GM10266 (cell line): ENCODE measurements at regions not wholly inside any gene's neighbourhood (a gene's known extent, or its start where the extent isn't known, plus 50 kb on each side); places are given as distances from the start of the nearest gene placed in this dataset.

ENCODE experiments used
- DNase-seq: peaks from one replicate; pipeline ENCODE4 v3.0.0; 2012; ENCODE audit errors: extremely low spot score
- TF ChIP-seq, protein P1 (sequence below): IDR thresholded peaks from 2 replicates; pipeline ENCODE4 v1.5.1; 2012; ENCODE audit warnings: mild to moderate bottlenecking, low read depth; ENCODE audit not compliant: control insufficient read depth, insufficient read depth; ENCODE audit errors: missing control alignments

- no peak for DNase-seq
- TF ChIP-seq, protein P1, sequence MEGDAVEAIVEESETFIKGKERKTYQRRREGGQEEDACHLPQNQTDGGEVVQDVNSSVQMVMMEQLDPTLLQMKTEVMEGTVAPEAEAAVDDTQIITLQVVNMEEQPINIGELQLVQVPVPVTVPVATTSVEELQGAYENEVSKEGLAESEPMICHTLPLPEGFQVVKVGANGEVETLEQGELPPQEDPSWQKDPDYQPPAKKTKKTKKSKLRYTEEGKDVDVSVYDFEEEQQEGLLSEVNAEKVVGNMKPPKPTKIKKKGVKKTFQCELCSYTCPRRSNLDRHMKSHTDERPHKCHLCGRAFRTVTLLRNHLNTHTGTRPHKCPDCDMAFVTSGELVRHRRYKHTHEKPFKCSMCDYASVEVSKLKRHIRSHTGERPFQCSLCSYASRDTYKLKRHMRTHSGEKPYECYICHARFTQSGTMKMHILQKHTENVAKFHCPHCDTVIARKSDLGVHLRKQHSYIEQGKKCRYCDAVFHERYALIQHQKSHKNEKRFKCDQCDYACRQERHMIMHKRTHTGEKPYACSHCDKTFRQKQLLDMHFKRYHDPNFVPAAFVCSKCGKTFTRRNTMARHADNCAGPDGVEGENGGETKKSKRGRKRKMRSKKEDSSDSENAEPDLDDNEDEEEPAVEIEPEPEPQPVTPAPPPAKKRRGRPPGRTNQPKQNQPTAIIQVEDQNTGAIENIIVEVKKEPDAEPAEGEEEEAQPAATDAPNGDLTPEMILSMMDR, result no peak
These were observed 80.3 kb upstream of the HAAO start for GRCh38 chr2:42872721-42873120.

- TF ChIP-seq, protein P1, result no peak
- DNase-seq, result no peak
These were observed 79.0 kb upstream of the HAAO start for GRCh38 chr2:42871372-42871771.

DNA sequence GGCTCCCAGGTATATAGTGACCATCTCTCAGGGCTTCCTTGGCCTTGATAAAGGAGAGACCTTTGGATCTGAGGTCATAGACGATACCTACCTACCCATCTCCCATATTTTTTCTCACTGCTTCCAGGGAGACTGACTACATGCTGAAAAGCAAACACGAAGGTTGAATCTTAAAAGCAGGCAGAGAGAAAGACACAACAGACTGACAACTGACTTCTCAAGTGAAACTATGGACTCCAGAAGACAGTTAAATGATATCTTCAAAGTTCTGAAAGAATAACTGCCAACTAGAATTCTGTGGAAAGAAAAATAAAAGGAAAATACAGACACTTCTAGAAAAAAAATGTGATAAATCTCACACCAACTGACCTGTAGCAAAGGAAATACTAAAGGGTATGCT lies 76.5 kb upstream of the HAAO start:
- TF ChIP-seq, protein P1, result no peak
- DNase-seq, result no peak

DNA sequence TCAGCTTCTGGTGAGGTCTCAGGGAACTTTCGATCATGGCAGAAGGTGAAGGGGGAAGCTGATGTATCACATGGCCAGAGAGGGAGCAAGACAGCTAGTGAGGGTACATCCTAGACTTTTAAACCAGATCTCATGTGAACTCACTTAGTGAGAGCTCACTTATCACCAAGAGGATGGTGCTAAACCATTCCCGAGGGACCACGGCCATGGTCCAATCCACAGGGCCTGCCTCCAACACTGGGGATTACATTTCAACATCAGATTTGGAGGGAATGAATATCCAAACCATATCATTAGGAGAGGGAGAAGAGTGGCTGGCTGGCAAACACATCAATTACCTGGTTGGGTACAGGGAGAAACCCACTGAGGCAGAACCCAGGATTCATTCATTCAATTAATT lies 75.7 kb upstream of the HAAO start:
- DNase-seq, result no peak
- TF ChIP-seq, protein P1, result no peak

GRCh38 chr2:42867093-42868065 lies 75.0 kb upstream of the HAAO start:
- DNase-seq, result no peak
- TF ChIP-seq, protein P1, result no peak

DNA sequence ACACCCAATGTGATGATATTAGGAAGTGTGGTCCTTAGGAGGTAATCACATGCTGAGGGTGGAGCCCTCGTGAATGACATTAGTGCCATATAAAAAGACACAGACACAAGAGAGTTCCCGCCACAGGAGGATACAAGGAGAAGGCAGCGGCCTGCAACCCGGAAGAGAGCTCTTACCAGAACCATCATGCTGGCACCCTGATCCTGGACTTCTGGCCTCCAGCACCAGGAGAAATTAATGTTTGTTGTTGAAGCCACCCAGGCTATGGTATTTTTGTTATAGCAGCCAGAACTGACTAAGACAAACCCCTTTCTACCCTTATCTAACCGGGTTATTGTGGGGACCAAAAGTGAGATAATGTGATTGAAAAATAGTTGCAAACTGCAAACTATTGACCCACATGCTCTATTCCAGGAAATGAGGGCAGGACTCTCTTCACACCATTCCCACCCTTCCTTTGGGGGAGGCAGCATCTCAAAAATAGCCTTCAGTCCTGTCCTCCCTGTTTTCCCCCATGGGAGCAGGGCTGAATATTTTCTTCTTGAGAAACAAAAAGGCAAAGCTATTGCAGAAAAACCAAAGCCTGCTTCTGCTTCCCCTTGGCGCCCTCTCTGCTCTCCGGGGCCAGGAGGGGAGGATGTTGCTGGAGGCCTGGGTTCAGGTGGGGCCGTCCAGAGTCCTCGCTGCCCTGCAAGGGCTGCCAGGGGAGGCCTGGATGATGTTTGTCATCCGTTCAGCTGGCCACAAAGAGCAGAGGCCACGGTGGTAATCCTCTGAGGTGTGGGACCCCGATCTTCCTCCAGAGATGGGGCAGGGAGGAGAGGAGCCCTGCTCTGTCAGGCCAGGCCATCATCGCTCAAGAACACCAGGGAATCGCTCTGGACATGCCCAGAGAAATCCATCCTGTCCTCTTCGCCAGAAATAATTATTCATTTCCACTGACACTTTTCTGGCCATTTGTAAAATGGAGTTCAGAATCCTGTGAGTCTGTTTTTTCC lies 73.8 kb upstream of the HAAO start:
- TF ChIP-seq, protein P1, result no peak
- peak; percentile 2 for DNase-seq
